SJCRH30 (cell line): ENCODE measurements at regions not wholly inside any gene's neighbourhood (a gene's known extent, or its start where the extent isn't known, plus 50 kb on each side); places are given as distances from the start of the nearest gene placed in this dataset.

Experiments used
- DNase-seq, 2 experiments: peaks; one replicate each; pipeline ENCODE4 v3.0.0-alpha.2; 2015 to 2020
- H3K27ac ChIP-seq: fragments of 250-450 bp; sonication (Bioruptor Pico); 2 replicates; pipeline ENCODE4 v1.5.1; 2020; ENCODE audit warnings: mild to moderate bottlenecking, moderate library complexity
- H3K27me3 ChIP-seq: fragments of 250-450 bp; sonication (Bioruptor Pico); 2 replicates; pipeline ENCODE4 v1.5.1; 2020; ENCODE audit warnings: mild to moderate bottlenecking, moderate library complexity
- H3K36me3 ChIP-seq: fragments of 250-450 bp; sonication (Bioruptor Pico); 2 replicates; pipeline ENCODE4 v1.5.1; 2020; ENCODE audit warnings: mild to moderate bottlenecking, moderate library complexity
- H3K4me1 ChIP-seq: fragments of 250-450 bp; sonication (Bioruptor Pico); 2 replicates; pipeline ENCODE4 v1.5.1; 2020; ENCODE audit warnings: mild to moderate bottlenecking, moderate library complexity
- H3K4me3 ChIP-seq: fragments of 250-450 bp; sonication (Bioruptor Pico); 2 replicates; pipeline ENCODE4 v1.5.1; 2020; ENCODE audit warnings: mild to moderate bottlenecking, moderate library complexity
- H3K9me3 ChIP-seq: fragments of 250-450 bp; sonication (Bioruptor Pico); replicated peaks from 2 replicates; pipeline ENCODE4 v1.5.1; 2020; ENCODE audit warnings: mild to moderate bottlenecking, moderate library complexity

- H3K9me3 ChIP-seq, result no peaks in the 10 kb centered on the region
- H3K36me3 ChIP-seq, result no peaks in the 10 kb centered on the region
- DNase-seq, result no peak
- H3K27ac ChIP-seq, result no peak overlapping the region
- H3K4me3 ChIP-seq, result no peak overlapping the region
- no peaks in the 10 kb centered on the region for H3K4me1 ChIP-seq
- H3K27me3 ChIP-seq, result no peaks in the 10 kb centered on the region
These were observed 195.4 kb upstream of the TYRP1 start for GRCh38 chr9:12497790-12498189.

- no peak for DNase-seq
- H3K4me1 ChIP-seq, result no peaks in the 10 kb centered on the region
- no peak overlapping the region for H3K27ac ChIP-seq
- 0 out of 2 replicates have a peak, but pooled peaks cover 2% of the 10 kb centered on the region for H3K36me3 ChIP-seq
- no peaks in the 10 kb centered on the region for H3K27me3 ChIP-seq
- H3K4me3 ChIP-seq, result no peak overlapping the region
- no peaks in the 10 kb centered on the region for H3K9me3 ChIP-seq
These were observed 190.7 kb upstream of the TYRP1 start for GRCh38 chr9:12502520-12502919.

- no peak for DNase-seq
- Histone ChIP-seq H3K27me3 (no peaks in the 10 kb centered on the region), H3K4me3 (no peak overlapping the region)
These were observed 189.5 kb upstream of the TYRP1 start for GRCh38 chr9:12503606-12504122.

GRCh38 chr9:12510551-12510950 lies 182.6 kb upstream of the TYRP1 start:
- no peak overlapping the region for H3K27ac ChIP-seq
- H3K4me3 ChIP-seq, result no peak overlapping the region
- no peak for DNase-seq
- H3K36me3 ChIP-seq, result no peaks in the 10 kb centered on the region
- no peaks in the 10 kb centered on the region for H3K4me1 ChIP-seq
- no peaks in the 10 kb centered on the region for H3K9me3 ChIP-seq
- no peaks in the 10 kb centered on the region for H3K27me3 ChIP-seq

More at GRCh38 chr9:12503606-12504122, 189.5 kb upstream of the TYRP1 start:
- no peaks in the 10 kb centered on the region for H3K9me3 ChIP-seq
- H3K27ac ChIP-seq, result no peak overlapping the region
- no peaks in the 10 kb centered on the region for H3K4me1 ChIP-seq
- H3K36me3 ChIP-seq, result 0 out of 2 replicates have a peak, but pooled peaks cover 2% of the 10 kb centered on the region

GRCh38 chr9:12511726-12512125 lies 181.5 kb upstream of the TYRP1 start:
- Histone ChIP-seq H3K4me1 (no peaks in the 10 kb centered on the region), H3K27ac (no peak overlapping the region), H3K9me3 (no peaks in the 10 kb centered on the region), H3K36me3 (no peaks in the 10 kb centered on the region), H3K4me3 (no peak overlapping the region), H3K27me3 (no peaks in the 10 kb centered on the region)
- no peak for DNase-seq

- Histone ChIP-seq H3K4me1 (no peaks in the 10 kb centered on the region), H3K27me3 (no peaks in the 10 kb centered on the region), H3K27ac (no peak overlapping the region), H3K4me3 (no peak overlapping the region), H3K9me3 (no peaks in the 10 kb centered on the region), H3K36me3 (no peaks in the 10 kb centered on the region)
- no peak for DNase-seq
These were observed 177.2 kb upstream of the TYRP1 start for GRCh38 chr9:12516031-12516430.

- H3K27me3 ChIP-seq, result no peaks in the 10 kb centered on the region
- H3K4me1 ChIP-seq, result no peaks in the 10 kb centered on the region
- no peaks in the 10 kb centered on the region for H3K9me3 ChIP-seq
- no peak overlapping the region for H3K4me3 ChIP-seq
- no peak for DNase-seq
- H3K36me3 ChIP-seq, result no peaks in the 10 kb centered on the region
- no peak overlapping the region for H3K27ac ChIP-seq
These were observed 176.6 kb upstream of the TYRP1 start for GRCh38 chr9:12516573-12516972.

- H3K27ac ChIP-seq, result no peak overlapping the region
- no peak overlapping the region for H3K4me3 ChIP-seq
- no peaks in the 10 kb centered on the region for H3K36me3 ChIP-seq
- H3K4me1 ChIP-seq, result no peaks in the 10 kb centered on the region
- DNase-seq, result no peak
- H3K27me3 ChIP-seq, result no peaks in the 10 kb centered on the region
- no peaks in the 10 kb centered on the region for H3K9me3 ChIP-seq
These were observed 154.2 kb upstream of the TYRP1 start for GRCh38 chr9:12538842-12539579.

GRCh38 chr9:12539580-12539975 lies 153.6 kb upstream of the TYRP1 start:
- Histone ChIP-seq H3K27ac (no peak overlapping the region), H3K4me3 (no peak overlapping the region), H3K9me3 (no peaks in the 10 kb centered on the region), H3K36me3 (no peaks in the 10 kb centered on the region), H3K27me3 (no peaks in the 10 kb centered on the region), H3K4me1 (no peaks in the 10 kb centered on the region)
- no peak for DNase-seq

- Histone ChIP-seq H3K4me1 (no peaks in the 10 kb centered on the region), H3K4me3 (no peak overlapping the region), H3K27ac (no peak overlapping the region), H3K36me3 (no peaks in the 10 kb centered on the region), H3K27me3 (no peaks in the 10 kb centered on the region), H3K9me3 (no peaks in the 10 kb centered on the region)
- no peak for DNase-seq
These were observed 148.5 kb upstream of the TYRP1 start for GRCh38 chr9:12544700-12545099.

- Histone ChIP-seq H3K4me3 (no peak overlapping the region), H3K27ac (no peak overlapping the region), H3K9me3 (no peaks in the 10 kb centered on the region), H3K27me3 (no peaks in the 10 kb centered on the region; the same call in 1 of the 2 replicates), H3K36me3 (no peaks in the 10 kb centered on the region), H3K4me1 (no peaks in the 10 kb centered on the region)
- peak in 1 of 2 experiments; percentile 8 for DNase-seq
These were observed 138.5 kb upstream of the TYRP1 start for GRCh38 chr9:12554636-12555035.

GRCh38 chr9:12566404-12567090 lies 126.6 kb upstream of the TYRP1 start:
- Histone ChIP-seq H3K4me3 (no peak overlapping the region), H3K27me3 (no peaks in the 10 kb centered on the region), H3K9me3 (no peaks in the 10 kb centered on the region), H3K4me1 (no peaks in the 10 kb centered on the region), H3K36me3 (no peaks in the 10 kb centered on the region), H3K27ac (no peak overlapping the region)
- DNase-seq, result no peak

- Histone ChIP-seq H3K36me3 (no peaks in the 10 kb centered on the region), H3K27me3 (no peaks in the 10 kb centered on the region), H3K4me3 (no peak overlapping the region), H3K9me3 (no peaks in the 10 kb centered on the region), H3K27ac (no peak overlapping the region), H3K4me1 (no peaks in the 10 kb centered on the region)
- no peak for DNase-seq
These were observed 108.3 kb upstream of the TYRP1 start for GRCh38 chr9:12584656-12585522.

GRCh38 chr9:12595400-12595799 lies 97.8 kb upstream of the TYRP1 start:
- no peaks in the 10 kb centered on the region for H3K4me1 ChIP-seq
- no peaks in the 10 kb centered on the region for H3K27me3 ChIP-seq
- H3K27ac ChIP-seq, result no peak overlapping the region
- H3K36me3 ChIP-seq, result no peaks in the 10 kb centered on the region
- no peak overlapping the region for H3K4me3 ChIP-seq
- no peak for DNase-seq
- no peaks in the 10 kb centered on the region for H3K9me3 ChIP-seq
